ENCODE measurements at regions not wholly inside any gene's neighbourhood (a gene's known extent, or its start where the extent isn't known, plus 50 kb on each side); places are given as distances from the start of the nearest gene placed in this dataset.

DNA sequence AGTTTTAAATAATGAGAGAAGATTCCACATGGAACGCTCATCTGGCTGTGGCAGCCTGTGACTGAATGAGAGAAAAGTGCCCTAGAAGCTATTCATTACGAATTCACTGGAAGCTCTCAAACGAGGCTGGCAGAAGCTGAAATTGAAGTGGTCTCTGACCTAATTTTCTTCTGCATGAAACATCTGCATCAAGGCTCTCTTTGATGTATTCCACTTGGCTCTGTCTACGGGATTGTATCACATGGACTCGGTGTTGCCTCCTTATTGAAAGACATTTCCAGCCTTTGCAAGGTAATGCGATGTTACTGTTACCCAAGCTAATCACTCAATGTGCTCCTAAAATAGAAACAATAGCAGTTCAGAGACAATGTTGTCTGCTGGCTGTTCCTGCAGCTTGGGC lies 246.9 kb upstream of the ZNF462 start:
- TF ChIP-seq, protein P1, sequence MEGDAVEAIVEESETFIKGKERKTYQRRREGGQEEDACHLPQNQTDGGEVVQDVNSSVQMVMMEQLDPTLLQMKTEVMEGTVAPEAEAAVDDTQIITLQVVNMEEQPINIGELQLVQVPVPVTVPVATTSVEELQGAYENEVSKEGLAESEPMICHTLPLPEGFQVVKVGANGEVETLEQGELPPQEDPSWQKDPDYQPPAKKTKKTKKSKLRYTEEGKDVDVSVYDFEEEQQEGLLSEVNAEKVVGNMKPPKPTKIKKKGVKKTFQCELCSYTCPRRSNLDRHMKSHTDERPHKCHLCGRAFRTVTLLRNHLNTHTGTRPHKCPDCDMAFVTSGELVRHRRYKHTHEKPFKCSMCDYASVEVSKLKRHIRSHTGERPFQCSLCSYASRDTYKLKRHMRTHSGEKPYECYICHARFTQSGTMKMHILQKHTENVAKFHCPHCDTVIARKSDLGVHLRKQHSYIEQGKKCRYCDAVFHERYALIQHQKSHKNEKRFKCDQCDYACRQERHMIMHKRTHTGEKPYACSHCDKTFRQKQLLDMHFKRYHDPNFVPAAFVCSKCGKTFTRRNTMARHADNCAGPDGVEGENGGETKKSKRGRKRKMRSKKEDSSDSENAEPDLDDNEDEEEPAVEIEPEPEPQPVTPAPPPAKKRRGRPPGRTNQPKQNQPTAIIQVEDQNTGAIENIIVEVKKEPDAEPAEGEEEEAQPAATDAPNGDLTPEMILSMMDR (IDR thresholded peaks at IDR 0.05; ENCODE audit: borderline replicate concordance, extremely low read depth, low read length, poor library complexity, severe bottlenecking): no peak
- no peak for TF ChIP-seq EZH2 (IDR thresholded peaks at IDR 0.05; ENCODE audit: borderline replicate concordance, low read depth, low read length, severe bottlenecking)

All from DND-41 (cell line).